ENCODE measurements at regions not wholly inside any gene's neighbourhood (a gene's known extent, or its start where the extent isn't known, plus 50 kb on each side); places are given as distances from the start of the nearest gene placed in this dataset.
A peak's percentile ranks its signal among the peaks of the same experiment; 100 is the strongest.

GRCh38 chr10:105797234-105797890, 1156.3 kb downstream of the SORCS3 start:
- TF ChIP-seq CTCF (IDR thresholded peaks at IDR 0.05) (peak in 1 of 4 experiments; percentile 12), POLR2A (IDR thresholded peaks at IDR 0.05) (no peak)

Measured in uterus (tissue), 2 donors.